Activated CD4-positive, alpha-beta T cell treated with anti-CD3 and anti-CD28 coated beads, Interleukin-2, amount 50 U/mL, for 1 hour (primary cell): ENCODE measurements at regions not wholly inside any gene's neighbourhood (a gene's known extent, or its start where the extent isn't known, plus 50 kb on each side); places are given as distances from the start of the nearest gene placed in this dataset.

Source experiments
- DNase-seq: peaks from one replicate; pipeline ENCODE4 v3.0.0-alpha.2; 2020

- no peak for DNase-seq
Measured at GRCh38 chr10:131425752-131426533, 114.4 kb upstream of the TCERG1L start.

GRCh38 chr10:131426534-131426898 is 115.0 kb upstream of the TCERG1L start:
- no peak for DNase-seq

GRCh38 chr10:131427281-131427680 is 115.8 kb upstream of the TCERG1L start:
- DNase-seq = no peak

DNA sequence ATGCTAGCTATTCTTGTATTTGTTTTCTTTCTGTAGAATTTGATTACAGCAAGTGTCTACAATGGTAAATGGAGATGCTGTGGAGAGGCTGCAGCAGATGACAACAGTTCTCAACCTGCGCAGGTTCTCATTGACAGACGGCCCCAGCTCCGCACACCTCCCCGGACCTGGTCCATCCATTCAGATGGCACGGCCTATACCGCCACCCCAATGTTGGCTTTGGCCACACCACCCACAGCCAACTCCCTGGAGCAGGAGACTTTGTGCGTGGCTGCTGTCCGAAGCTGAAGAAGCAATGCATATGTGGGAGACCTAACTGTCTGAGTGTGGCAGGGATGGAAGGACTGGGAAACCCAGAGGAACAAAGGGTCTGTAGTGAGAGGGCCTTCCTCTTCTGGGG is 116.4 kb upstream of the TCERG1L start:
- no peak for DNase-seq

DNA sequence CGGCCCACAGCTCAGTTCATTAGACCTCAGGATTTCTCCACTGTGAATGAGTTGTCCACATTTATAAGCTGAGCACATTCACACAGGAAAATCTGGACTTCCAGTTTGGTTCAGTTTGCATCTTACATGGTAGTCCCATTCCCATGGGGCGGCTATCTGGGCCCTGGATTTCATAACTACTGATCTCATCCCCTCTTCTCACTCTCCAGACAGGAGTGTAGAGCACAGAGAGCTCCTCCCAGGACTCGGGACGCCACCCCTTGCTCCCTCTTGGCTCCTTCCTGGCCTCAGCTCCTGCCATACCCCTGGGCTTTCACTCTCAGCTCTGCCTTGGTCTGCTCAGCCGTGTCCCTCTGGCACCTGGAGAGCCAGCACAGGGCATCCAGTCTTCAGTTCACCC is 117.6 kb upstream of the TCERG1L start:
- no peak for DNase-seq

- DNase-seq = no peak
Measured at GRCh38 chr10:131429942-131430341, 118.4 kb upstream of the TCERG1L start.

DNA sequence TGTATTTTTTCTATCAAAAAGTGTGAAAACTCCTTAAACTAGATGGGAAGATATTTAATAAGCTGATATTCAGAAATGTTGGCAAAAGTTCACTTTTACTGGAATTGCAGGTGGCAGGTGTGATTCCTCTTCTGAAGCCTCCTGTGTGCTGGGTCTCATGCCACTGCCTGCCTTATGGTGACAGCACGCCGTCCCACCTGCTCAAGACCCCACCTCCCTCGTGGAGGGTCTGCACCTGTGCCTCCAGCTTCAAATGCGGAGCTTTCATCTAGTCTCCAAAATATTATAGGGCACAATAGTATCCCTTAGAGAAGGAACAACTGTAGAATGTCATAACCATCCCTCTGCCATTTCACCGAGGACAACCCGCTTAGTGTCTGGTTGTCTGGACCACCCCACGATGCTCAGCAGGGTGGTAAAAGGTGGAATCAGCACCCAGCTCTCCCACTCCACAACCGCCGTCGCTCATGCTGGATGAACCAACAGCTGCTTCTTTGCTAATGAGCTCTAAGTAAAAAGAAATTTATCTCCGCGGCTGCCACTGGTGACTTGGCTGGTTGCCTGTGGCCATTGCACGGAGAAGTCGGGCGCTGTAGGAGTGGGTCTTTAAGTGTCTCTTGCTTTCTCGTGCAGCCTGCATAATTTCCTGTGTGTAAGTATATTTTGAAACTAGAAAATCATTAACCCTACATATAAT is 119.3 kb upstream of the TCERG1L start:
- no peak for DNase-seq

- no peak for DNase-seq
Measured at GRCh38 chr10:131431533-131431932, 120.0 kb upstream of the TCERG1L start.

- no peak for DNase-seq
Measured at GRCh38 chr10:131431978-131432690, 120.6 kb upstream of the TCERG1L start.

DNA sequence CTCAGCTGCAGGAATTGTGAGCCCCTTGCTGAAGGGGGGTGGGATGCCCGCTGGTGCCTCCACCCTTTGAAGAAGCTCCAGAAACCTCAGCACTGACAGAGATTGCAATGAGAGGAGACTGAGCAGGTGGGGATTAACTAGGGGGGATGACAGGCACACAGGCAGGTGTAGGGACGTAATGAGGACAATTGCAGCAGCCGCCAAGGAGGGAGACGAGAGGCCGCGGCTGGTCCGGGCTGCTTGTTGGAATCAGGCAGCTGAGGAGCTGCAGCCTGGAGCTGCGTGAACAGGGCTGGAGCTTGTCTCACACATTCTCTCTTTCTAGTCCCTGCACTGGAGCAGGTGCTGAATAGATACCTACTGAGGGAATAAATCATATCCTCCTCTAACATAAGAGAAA is 122.0 kb upstream of the TCERG1L start:
- no peak for DNase-seq

DNA sequence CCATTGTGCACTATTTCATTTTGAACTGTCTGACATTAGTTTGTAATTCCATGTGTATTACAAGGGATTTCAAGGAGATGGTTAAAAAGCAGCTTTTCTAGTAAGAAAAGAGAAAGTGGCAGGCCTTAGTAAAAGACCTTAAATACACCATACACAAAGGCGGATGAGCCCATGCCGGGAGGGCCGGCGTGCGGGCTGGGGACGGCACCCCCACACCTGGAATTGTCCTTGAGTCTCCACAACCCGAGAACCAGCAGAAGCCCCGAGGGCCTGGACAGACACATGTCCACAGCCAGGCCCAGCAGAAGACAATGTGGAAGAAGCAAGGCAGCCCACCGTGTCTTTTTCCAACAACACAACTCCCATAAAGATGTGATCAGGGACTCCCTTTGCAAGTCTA is 123.7 kb upstream of the TCERG1L start:
- no peak for DNase-seq

DNA sequence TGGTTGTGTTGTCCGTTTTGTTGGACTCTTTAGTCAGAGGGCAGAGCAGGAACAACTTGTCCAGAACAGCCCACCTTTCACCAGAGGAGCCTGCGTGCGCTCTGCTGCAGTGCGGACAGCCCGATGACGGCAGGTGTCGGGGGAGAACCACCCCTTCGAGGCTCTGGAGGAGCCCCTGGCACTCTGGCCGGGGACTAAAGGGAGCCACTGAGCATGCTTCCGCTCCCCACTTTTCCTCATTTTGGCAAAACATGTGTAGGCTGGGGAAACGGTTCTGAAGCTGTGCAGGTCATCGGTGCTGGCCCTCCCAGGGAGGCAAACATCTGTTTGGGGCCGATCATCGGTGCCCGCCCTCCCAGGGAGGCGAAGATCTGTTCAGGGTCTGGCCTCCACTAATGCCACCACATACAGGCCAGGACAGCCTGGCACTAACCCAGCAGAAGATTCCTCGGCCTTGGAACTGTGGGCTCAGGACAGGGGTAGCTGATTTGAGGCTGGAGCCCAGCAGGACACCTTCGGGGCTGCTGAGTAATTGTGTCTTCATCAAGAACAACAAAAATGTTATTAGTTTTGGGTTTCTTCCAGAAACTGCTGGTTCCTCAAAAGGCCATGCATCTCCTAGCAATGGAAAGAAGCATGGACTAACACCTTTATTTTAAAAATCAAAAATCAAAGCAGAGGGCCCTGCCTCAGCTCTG is 124.4 kb upstream of the TCERG1L start:
- no peak for DNase-seq

GRCh38 chr10:131436458-131436857 is 124.9 kb upstream of the TCERG1L start:
- no peak for DNase-seq

DNA sequence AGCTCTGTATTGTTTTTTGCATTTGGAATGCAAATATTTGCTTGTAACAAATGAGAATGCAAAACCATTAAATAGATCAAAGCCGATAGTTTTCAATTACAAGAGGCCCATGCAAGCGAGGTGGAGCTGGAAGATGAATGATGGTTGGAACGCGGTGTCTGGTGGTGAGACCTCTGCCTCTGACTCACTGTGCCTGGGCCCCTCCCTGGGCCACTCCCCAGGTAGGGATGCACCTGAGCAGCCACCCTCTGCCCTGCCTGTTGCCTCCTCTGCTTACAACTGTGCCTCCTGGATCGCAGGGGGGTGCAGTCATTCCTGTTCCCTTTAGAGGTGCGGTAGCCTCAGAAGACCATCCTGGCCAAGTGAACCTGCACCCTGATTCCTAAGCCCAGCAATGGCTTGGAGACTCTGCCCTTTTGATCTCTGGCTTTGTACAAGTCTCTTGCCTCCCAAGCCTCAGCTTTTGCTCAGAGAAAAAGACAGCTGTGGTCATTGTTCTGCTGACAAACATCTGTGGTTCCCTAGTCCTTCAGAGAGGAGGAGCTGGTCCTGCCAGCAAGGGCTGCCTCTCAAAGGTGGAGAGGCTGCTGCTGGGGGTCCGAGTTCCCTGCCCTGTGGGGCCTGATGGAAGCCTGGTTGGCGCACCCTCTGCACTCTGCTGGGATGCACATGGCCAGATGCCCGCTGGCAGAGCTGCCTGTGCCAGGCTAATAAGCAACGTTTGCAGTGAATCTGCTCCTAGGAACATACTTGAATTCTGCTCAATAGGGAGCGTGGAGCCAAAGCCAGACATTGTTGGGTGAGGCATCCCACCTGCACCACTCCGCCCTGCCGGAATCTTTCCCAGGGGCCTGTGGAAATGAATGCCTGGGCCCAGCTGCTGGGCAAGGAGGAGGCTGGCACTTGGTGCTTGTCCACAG is 126.3 kb upstream of the TCERG1L start:
- no peak for DNase-seq

DNA sequence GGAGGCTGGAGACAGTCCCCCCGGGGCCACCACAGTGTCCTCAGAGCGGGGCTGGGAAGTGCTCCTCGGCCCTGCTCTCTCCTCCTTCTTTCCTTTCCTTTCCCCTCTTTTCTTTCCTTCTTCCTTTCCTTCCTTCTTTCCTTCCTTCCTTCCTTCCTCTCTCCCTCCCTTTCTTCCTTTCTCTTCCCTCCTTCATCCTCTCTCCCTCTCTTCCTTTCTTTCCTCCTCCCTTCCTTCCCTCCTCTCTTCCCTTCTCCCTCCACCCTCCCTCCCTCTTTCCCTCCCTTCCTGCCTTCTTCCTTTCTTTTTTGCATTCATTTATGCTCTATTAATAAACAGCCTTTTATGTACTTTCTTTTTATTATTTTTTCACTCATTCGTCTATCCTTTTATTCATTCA is 127.1 kb upstream of the TCERG1L start:
- DNase-seq = no peak

DNA sequence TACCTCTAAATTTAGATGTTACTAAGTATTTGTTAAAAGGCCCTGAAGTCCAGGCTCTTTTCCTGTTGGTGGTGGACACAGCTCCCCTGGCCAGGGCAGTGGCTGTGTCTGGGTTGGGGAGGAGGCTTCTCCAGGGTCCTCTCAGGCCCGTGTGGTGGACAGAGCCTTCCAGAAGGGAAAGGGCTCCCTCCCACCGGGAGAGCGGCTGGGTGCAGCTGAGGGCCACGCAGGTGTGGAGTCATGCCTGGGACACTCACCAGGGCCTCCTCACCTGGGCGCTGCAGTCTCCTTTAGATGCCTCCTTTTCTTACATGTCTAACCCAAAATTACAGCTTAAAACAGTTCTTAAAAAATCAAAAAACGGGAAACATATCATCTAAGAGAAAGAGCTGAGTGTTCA is 128.2 kb upstream of the TCERG1L start:
- DNase-seq = no peak

DNA sequence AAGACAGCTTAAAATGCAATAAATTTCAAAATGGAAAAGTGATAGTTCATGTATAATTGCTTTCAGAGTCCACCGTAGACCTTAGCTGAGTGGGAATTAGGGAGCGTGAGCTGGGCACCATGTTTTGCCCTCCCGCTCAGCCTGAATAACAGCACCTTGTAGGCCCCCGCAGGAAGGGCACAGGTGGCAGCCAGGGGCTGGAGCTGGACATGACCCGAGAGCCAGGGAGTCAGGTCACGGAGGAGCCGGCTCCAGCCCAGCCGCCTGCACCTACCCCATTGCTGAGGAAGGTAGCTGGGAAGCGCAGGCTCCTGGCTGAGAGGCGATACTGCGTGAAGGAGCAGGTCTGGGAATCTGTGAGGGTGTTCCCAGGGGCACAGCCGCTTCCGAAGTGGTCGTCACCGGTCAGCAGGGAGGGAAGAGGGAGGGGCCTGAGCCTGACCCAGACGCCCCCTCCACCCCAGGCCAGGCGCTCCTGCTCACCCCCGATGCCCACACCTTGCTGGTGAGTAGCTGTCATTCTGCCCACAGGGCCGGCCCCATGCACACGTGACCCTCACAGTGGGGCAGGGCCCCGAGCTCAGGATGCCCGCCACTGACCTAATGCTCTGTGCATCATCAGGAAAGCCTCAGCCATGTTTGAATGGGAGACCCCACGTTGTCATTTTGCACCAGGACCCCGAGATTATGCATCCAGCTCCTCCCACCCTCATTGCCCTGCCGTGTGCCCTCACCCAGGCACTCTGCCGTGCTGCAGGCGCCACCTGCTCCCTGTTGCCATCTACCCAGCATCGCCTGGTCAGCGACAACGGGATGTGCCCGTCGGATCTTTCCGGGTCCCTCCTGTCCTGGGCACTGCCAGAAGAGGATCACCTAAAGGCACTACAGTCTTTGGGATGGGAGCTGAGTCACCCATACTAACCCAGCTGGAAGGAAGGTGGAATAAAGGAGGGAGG is 129.2 kb upstream of the TCERG1L start:
- DNase-seq = no peak

DNA sequence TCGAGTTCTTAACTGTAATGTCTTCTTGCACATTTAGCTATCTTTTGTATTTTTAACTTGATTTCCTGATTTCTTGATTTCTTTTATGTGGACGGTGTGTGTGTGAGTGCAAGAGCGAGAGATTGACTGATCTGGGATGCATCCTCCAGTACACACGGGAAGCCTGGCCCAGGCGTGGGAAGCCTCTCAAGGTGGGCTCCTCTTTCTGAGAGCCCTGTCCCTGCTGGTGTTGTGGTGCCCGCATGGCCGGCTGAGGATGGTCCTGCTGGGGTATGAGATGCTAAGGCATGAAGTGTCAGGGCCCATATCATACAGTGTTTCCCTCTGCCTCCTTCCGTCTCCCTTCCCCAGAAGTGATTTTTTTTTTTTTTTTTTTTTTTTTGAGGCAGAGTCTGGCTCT is 130.8 kb upstream of the TCERG1L start:
- DNase-seq = no peak

- no peak for DNase-seq
Measured at GRCh38 chr10:131444286-131444685, 132.8 kb upstream of the TCERG1L start.

DNA sequence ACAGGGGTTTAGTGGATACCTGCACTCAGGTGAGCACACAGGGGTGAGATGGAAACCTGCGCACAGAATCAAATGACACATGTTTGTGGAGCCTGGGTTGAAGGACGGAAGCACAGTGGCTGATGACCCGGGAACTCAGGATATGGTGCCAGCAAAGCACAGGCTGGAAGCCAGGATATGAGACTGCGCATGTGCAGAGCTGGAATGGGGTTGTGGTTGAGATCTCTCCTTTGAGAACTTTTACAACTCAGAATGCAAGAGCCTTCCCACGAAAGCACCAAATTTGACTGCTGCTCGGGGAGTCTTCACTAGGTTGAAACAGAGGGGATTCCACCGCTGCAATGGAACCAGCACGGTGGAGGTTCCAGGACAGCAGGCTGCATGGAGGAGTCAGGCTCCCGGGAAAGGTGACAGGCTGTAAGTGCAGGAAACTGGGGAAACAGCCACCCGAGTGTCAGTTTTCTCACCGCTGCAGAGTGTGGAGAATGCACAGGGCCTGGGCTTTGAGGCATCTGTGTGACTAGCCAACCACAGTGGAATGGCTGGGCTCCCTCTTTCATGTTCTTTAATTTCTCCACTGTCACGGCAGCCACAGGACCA is 133.4 kb upstream of the TCERG1L start:
- no peak for DNase-seq

GRCh38 chr10:131445623-131446022 is 134.1 kb upstream of the TCERG1L start:
- DNase-seq = no peak
